HepG2 (cell line): ENCODE measurements at regions not wholly inside any gene's neighbourhood (a gene's known extent, or its start where the extent isn't known, plus 50 kb on each side); places are given as distances from the start of the nearest gene placed in this dataset.

Experiments used
- CTCF ChIP-seq: sonication (generic); formaldehyde crosslinking; IDR thresholded peaks from 2 replicates; pipeline ENCODE4 v1.5.0; 2020; ENCODE audit warnings: mild to moderate bottlenecking, missing genetic modification reagents, moderate library complexity
- SMC3 ChIP-seq: IDR thresholded peaks from 2 replicates; pipeline ENCODE4 v1.6.1; 2011; ENCODE audit warnings: low read length, improper control_type of control experiment
- ZNF24 ChIP-seq: fragments of 450-650 bp; IDR thresholded peaks from 2 replicates; pipeline ENCODE4 v1.6.1; 2017; ENCODE audit warnings: antibody characterized with exemption, mild to moderate bottlenecking

- TF ChIP-seq SMC3: no peak
- TF ChIP-seq CTCF (CRISPR knock-in tag): no peak
- no peak for TF ChIP-seq ZNF24
These were observed 66.0 kb upstream of the PAX7 start for GRCh38 chr1:18564676-18565075.
